ENCODE measurements at regions not wholly inside any gene's neighbourhood (a gene's known extent, or its start where the extent isn't known, plus 50 kb on each side); places are given as distances from the start of the nearest gene placed in this dataset.

DNA sequence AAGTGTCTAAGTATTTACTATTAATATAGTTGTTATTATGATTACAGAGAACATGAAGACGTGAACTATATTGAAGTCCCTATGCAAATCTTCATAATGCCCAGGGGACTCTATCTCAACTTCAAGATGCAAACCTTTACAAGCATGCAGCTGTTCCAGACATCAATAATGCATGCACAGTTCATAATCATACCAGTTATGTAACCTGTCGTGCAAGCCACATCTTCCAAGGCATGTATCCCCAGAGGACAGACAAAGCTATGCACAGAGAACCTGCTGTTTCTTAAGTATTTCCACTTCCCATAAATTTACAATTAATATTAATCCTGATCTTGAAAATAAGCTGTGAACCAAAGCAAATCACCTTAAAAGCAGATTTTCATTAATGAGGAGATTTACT lies 534.1 kb downstream of the TUSC7 start:
- H3K4me1 ChIP-seq (ENCODE audit: low read depth), result no peaks in the 10 kb centered on the region
- H3K4me3 ChIP-seq, result no peak overlapping the region
- TF ChIP-seq, protein P1, sequence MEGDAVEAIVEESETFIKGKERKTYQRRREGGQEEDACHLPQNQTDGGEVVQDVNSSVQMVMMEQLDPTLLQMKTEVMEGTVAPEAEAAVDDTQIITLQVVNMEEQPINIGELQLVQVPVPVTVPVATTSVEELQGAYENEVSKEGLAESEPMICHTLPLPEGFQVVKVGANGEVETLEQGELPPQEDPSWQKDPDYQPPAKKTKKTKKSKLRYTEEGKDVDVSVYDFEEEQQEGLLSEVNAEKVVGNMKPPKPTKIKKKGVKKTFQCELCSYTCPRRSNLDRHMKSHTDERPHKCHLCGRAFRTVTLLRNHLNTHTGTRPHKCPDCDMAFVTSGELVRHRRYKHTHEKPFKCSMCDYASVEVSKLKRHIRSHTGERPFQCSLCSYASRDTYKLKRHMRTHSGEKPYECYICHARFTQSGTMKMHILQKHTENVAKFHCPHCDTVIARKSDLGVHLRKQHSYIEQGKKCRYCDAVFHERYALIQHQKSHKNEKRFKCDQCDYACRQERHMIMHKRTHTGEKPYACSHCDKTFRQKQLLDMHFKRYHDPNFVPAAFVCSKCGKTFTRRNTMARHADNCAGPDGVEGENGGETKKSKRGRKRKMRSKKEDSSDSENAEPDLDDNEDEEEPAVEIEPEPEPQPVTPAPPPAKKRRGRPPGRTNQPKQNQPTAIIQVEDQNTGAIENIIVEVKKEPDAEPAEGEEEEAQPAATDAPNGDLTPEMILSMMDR (IDR thresholded peaks at IDR 0.05; ENCODE audit: low read depth, low read length), result no peak
- H3K36me3 ChIP-seq, result no peaks in the 10 kb centered on the region
- H3K27me3 ChIP-seq, result no peaks in the 10 kb centered on the region
- H3K27ac ChIP-seq, result no peak overlapping the region
- no peaks in the 10 kb centered on the region for H3K9me3 ChIP-seq (ENCODE audit: low read depth)
- no peak for DNase-seq (ENCODE audit: low read depth in 1 of 2, low spot score in 1 of 2)

DNA sequence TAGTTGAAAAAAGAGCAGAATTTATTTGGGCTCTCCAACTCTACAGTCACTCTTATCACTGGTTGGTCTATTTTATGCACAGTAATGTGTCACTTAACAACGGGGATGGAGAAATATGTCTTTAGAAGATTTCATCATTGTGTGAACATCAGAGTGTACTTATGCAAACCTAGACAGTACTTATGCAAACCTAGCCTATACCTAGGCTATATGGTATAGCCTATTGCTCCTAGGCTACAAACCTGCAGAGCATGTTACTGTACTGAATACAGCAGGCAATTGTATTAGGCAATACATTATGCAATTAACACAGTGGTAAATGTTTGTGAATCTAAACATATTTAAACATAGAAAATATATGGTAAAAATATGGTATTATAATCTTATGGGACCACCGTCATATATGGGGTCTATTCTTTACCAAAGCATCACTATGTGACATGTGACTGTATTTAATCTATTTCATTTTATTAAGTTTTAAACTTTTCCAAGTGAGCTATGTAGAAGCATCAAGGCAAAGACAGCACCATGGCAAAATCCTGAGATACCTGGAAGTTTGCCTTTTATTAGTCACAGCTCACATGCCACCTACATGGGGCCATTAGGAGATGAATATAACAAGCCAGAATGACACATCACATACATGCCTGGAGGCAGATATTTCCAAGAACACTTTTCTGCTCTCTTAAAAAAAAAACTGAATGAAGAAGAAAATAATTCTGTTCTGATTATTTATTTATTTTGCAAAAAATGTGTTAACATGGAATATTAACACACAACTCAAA lies 537.4 kb downstream of the TUSC7 start:
- TF ChIP-seq, protein P1 (IDR thresholded peaks at IDR 0.05; ENCODE audit: low read depth, low read length), result no peak
- H3K27ac ChIP-seq, result no peak overlapping the region
- DNase-seq (ENCODE audit: low read depth in 1 of 2, low spot score in 1 of 2), result no peak
- H3K9me3 ChIP-seq (ENCODE audit: low read depth), result no peaks in the 10 kb centered on the region
- no peak overlapping the region for H3K4me3 ChIP-seq
- H3K36me3 ChIP-seq, result no peaks in the 10 kb centered on the region
- no peaks in the 10 kb centered on the region for H3K4me1 ChIP-seq (ENCODE audit: low read depth)
- no peaks in the 10 kb centered on the region for H3K27me3 ChIP-seq

DNA sequence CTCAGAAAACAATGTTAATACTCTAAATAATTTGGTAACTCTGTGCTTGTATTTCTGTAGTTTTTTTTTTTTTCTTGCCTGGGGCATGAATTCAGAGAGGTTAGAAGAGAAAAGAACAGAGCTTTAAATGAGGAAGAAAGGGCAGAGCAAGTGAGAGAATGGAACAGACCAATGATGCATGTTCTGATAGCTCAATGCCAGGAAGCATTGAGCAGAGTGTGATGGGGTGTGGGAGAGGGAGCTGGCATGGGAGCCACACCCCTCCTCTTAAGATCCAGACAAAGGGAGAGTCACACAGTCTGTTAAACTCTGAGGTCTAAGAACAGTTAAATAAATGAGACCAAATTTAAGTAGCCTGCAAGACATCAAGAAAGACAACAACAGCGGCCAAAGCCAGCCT lies 538.6 kb downstream of the TUSC7 start:
- Histone ChIP-seq H3K9me3 (ENCODE audit: low read depth) (no peaks in the 10 kb centered on the region), H3K36me3 (no peaks in the 10 kb centered on the region), H3K27ac (no peak overlapping the region), H3K4me3 (no peak overlapping the region), H3K27me3 (no peaks in the 10 kb centered on the region), H3K4me1 (ENCODE audit: low read depth) (no peaks in the 10 kb centered on the region)
- TF ChIP-seq, protein P1 (IDR thresholded peaks at IDR 0.05; ENCODE audit: low read depth, low read length), result no peak
- no peak for DNase-seq (ENCODE audit: low read depth in 1 of 2, low spot score in 1 of 2)

DNA sequence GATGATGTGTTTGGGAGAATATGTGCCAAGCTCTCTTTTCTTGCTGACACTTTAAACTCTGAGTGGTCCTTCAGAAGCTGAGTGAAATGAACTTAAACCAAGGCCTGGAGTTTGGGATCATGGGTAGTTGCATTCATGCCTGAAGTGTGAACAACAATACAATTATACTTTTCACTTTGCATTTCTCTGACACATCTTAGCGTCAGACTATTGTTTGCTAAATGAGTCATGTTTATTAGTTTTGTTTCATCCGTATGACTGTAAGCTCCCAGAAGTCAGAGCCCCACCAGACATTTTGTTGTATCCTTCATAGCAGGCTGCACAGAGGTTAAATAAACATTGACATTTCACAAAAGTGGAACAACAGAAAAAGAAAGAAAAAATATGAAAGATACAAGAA lies 542.6 kb downstream of the TUSC7 start:
- no peak overlapping the region for H3K4me3 ChIP-seq
- no peaks in the 10 kb centered on the region for H3K9me3 ChIP-seq (ENCODE audit: low read depth)
- no peaks in the 10 kb centered on the region for H3K36me3 ChIP-seq
- H3K4me1 ChIP-seq (ENCODE audit: low read depth), result no peaks in the 10 kb centered on the region
- no peak overlapping the region for H3K27ac ChIP-seq
- TF ChIP-seq, protein P1 (IDR thresholded peaks at IDR 0.05; ENCODE audit: low read depth, low read length), result no peak
- no peaks in the 10 kb centered on the region for H3K27me3 ChIP-seq
- DNase-seq (ENCODE audit: low read depth in 1 of 2, low spot score in 1 of 2), result peak in 1 of 2 donors; percentile 2

DNA sequence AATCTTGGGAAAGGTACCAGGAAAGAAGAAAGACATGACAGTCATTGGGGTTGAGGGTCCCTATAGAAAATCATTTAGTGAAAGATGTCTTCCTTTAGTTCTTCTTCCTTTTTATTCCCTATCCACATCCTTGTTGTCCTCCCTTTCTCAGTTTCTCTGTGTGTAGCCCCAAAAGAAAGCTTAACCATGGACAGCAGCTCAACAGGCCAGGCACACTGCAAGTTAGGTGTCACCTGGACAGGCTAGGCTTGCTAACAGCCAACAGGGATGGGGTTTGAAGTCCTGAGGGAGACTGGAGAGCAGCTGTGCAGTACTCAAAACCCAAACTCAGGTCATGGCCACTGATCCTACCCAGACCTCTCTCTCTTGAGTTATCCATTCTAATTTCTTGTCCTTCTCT lies 543.1 kb downstream of the TUSC7 start:
- Histone ChIP-seq H3K4me1 (ENCODE audit: low read depth) (no peaks in the 10 kb centered on the region), H3K27ac (no peak overlapping the region), H3K27me3 (no peaks in the 10 kb centered on the region), H3K4me3 (no peak overlapping the region), H3K36me3 (no peaks in the 10 kb centered on the region), H3K9me3 (ENCODE audit: low read depth) (no peaks in the 10 kb centered on the region)
- TF ChIP-seq, protein P1 (IDR thresholded peaks at IDR 0.05; ENCODE audit: low read depth, low read length), result no peak
- DNase-seq (ENCODE audit: low read depth in 1 of 2, low spot score in 1 of 2), result no peak

Measured in cardiac muscle cell (in vitro differentiated cells and primary cell).